ENCODE measurements at regions not wholly inside any gene's neighbourhood (a gene's known extent, or its start where the extent isn't known, plus 50 kb on each side); places are given as distances from the start of the nearest gene placed in this dataset.

DNA sequence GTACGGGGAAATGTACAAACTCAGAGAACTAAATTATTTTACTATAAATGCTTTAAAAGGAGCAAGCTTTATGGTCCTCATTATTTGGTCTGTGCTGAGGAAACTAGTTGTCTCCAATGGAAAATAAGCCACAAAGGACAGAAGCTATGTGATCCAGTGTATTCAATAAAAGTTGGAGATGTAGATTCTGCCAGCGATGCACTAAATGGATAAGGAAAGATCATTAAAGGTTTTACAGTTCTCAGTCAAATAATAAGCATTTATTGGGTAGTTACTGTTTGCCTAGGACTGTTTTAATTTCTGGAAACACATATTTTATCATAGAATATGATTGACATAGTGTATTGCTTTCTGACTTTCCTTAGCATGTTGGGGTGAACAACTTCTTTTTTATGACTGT, 458.9 kb upstream of the STXBP6 start:
- TF ChIP-seq, protein P1, sequence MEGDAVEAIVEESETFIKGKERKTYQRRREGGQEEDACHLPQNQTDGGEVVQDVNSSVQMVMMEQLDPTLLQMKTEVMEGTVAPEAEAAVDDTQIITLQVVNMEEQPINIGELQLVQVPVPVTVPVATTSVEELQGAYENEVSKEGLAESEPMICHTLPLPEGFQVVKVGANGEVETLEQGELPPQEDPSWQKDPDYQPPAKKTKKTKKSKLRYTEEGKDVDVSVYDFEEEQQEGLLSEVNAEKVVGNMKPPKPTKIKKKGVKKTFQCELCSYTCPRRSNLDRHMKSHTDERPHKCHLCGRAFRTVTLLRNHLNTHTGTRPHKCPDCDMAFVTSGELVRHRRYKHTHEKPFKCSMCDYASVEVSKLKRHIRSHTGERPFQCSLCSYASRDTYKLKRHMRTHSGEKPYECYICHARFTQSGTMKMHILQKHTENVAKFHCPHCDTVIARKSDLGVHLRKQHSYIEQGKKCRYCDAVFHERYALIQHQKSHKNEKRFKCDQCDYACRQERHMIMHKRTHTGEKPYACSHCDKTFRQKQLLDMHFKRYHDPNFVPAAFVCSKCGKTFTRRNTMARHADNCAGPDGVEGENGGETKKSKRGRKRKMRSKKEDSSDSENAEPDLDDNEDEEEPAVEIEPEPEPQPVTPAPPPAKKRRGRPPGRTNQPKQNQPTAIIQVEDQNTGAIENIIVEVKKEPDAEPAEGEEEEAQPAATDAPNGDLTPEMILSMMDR (IDR thresholded peaks at IDR 0.05) = no peak
- TF ChIP-seq POLR2A (IDR thresholded peaks at IDR 0.05) = no peak

Measured in prostate gland (tissue), 2 donors.